Adrenal gland (tissue), 5 donors: ENCODE measurements at regions not wholly inside any gene's neighbourhood (a gene's known extent, or its start where the extent isn't known, plus 50 kb on each side); places are given as distances from the start of the nearest gene placed in this dataset.

Experiments used
- CTCF ChIP-seq, 6 experiments: fragments of 450-650 bp in 4 of 6; fragments of 200-600 bp in 2 of 6; sonication (generic) in 1 of 6; IDR thresholded peaks; 1 replicate in 5 of 6; 2 replicates in 1 of 6; pipeline versions ENCODE4 v1.5.1 to v1.8.0; 2016 to 2021; ENCODE audit warnings: antibody characterized with exemption in 6 of 6, mild to moderate bottlenecking in 2 of 6, moderate library complexity in 1 of 6
- POLR2A ChIP-seq, 2 donors: fragments of 450-650 bp; IDR thresholded peaks; one replicate each; pipeline ENCODE4 v1.6.1; 2017; ENCODE audit warnings: antibody characterized with exemption in 2 of 2, mild to moderate bottlenecking in 2 of 2, moderate library complexity in 1 of 2
- donor health status: DM: no; HTN: no; CAD: no.

- TF ChIP-seq CTCF (IDR thresholded peaks at IDR 0.05) (no peak), POLR2A (IDR thresholded peaks at IDR 0.05) (no peak)
Observed at GRCh38 chr2:122815120-122815519, 1059.7 kb downstream of the TSN start.
